GM18499 (cell line): ENCODE measurements at regions not wholly inside any gene's neighbourhood (a gene's known extent, or its start where the extent isn't known, plus 50 kb on each side); places are given as distances from the start of the nearest gene placed in this dataset.

Experiments
- ATAC-seq: cut with Tn5 transposase; IDR thresholded peaks from one replicate; pipeline ENCODE4 v1.9.1; 2021; ENCODE audit warnings: moderate number of reproducible peaks; ENCODE audit not compliant: insufficient read depth, unreplicated experiment

DNA sequence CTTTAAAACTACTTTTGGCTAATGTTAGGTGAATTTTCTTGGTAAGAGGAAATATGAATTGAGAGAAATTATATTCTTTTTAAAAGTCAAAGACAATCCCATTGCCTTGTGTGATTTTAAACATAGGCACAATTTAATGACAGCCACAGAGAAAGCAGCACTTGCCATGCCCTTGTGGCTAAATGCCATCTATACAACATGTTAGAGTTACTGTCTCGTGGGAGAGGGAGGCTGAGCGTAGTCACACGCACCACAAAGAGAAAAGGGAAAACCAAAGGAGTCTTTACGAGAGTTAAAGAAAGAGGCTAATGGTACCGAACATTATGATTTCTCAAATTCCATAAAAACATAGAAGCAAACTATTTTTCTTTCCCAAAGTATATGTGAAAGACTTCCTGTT is 537.9 kb downstream of the PTPRC start:
- no peak for ATAC-seq

DNA sequence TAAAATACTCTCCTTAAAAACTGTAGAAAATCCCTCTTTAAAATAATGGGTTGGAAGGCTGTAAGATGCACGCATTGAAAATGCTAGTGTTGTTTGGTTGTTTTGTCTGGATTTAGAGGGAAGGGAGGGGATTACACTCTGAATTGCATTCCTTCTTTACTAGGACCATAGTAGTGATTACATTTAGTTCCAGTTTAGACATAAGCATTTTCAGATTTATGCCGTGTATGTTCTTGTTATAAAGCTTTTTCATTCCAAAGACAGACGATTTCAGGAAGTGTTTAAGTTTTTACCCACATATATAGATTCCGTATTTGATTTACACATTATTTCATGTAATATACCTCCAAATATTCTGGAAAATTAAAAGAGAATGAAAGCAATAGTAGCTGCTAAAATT is 538.4 kb downstream of the PTPRC start:
- ATAC-seq: no peak

- no peak for ATAC-seq
Measured at GRCh38 chr1:199178646-199179045, 539.8 kb downstream of the PTPRC start.

DNA sequence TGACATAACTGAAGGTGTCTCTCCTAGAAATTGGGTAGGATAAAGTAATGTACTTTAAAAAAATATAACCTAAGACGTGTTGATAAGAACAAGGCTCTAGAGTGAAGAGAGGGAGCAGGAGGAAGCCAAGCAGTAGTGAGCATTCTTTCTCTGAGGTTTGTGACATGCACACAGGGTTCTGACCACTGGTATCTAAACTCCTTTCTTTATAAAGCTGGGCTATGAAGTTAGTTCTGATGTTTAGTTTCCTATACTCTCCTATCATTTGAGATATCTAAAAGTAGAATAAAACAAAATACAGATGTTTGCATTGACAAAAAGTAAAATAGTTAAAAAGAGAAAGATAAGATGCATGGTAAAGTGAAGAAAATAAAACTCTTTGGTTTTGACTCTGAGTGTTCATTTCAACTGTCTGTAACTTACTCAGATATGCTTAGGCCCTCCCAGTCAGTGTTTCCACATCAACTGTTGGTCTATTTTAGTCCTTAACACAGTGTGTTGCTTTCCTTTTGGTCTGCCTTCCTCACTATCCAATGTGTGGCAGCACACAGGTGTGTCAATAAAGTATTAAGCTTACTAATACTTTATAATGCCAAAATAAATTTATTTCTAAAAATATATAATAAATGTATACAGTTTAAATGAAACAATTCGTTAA is 543.5 kb downstream of the PTPRC start:
- peak; percentile 73 for ATAC-seq

GRCh38 chr1:199184180-199184579 is 545.3 kb downstream of the PTPRC start:
- ATAC-seq: no peak

GRCh38 chr1:199194862-199195261 is 556.0 kb downstream of the PTPRC start:
- no peak for ATAC-seq

GRCh38 chr1:199197695-199198094 is 558.9 kb downstream of the PTPRC start:
- ATAC-seq: no peak

GRCh38 chr1:199202331-199202730 is 563.5 kb downstream of the PTPRC start:
- ATAC-seq: no peak

DNA sequence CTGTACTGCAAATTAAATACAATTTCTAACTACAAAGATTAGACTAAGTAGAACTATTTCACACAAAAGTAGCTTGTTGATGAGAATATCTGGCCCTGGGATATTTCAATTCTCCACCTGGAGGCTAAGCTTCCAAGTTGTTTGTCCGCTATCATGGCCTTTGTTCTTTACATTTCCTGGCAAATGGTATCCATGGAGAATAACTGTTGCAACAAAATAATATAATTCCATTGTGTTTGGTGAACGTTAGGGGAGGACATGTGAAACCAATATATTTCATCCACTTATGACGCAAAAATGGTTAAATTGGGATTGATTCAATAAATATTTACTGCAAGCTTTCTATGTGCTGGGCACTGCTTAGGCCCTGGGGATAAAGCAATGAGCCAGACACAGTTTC is 565.4 kb downstream of the PTPRC start:
- no peak for ATAC-seq

DNA sequence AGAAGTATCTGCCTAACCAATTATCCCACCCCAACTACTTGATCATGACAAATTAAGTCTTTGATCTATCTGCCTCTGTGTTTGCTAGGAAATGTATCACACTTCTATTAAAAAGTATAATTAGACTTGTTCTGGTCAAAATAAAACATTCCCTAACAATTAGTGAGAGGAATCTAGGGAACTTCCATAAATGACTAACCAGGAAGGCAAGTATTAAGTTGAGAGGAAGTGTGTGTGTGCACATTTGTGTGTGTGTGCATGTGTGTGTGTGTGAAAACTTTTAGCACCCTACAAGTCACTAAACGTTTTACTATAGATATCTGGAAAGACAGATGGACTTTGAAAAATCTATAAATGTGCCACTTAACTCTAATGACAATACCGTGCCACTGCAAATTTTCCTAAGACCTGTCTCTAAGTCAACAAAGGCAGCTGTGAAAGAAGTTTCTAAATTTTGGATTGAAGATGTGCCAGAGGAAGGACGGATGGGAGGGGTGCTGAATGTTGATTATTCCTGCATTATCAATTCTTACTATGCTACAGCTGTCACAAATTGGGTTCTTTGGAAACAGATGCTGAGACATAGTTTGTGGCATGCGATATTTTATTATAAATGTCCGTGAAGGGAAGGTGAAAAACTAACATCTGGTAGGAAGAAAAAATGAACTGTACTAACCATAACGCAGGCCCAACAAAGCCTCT is 567.1 kb downstream of the PTPRC start:
- ATAC-seq: no peak

DNA sequence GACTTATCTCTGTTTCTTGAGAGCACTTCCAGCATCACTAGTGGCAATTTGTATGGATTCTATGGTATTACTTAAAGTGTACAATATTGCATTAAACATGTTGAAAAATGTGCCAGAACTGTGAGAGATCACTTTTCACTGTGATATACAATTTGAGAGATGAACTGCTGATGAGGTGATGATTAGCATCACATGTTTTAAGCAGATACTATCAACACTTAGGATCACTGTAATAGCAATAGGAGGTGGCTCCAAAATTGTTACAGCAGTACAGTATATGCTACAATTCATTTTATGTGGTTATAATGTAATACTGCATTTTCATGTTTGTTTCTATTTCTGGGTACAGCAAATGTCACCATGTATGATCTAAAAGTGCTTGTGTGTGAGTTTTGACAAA is 570.0 kb downstream of the PTPRC start:
- no peak for ATAC-seq

GRCh38 chr1:199218065-199218464 is 579.2 kb downstream of the PTPRC start:
- ATAC-seq: no peak

- ATAC-seq: no peak
Measured at GRCh38 chr1:199218533-199218932, 579.7 kb downstream of the PTPRC start.

DNA sequence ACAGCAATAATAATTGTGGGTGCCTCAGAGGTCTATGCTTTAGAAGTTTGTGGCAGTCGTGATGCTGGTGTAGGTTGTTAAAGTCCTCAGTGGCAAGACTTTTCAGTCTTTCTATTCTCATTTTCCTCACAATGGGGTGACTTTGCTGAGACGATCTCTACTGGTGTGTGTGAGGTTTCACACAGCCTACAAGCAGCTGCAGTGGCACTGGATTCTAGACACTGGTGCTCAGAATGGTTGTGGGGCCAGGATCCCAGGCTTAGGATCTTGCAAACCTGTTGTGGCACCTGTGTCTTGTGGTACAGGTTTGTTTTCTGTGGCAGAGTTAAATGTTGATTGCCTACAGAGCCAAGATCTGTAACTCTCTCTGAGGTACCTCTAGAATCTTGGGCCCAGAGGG is 581.2 kb downstream of the PTPRC start:
- no peak for ATAC-seq

- no peak for ATAC-seq
Measured at GRCh38 chr1:199221371-199222150, 582.7 kb downstream of the PTPRC start.

GRCh38 chr1:199223936-199224335 is 585.1 kb downstream of the PTPRC start:
- no peak for ATAC-seq

DNA sequence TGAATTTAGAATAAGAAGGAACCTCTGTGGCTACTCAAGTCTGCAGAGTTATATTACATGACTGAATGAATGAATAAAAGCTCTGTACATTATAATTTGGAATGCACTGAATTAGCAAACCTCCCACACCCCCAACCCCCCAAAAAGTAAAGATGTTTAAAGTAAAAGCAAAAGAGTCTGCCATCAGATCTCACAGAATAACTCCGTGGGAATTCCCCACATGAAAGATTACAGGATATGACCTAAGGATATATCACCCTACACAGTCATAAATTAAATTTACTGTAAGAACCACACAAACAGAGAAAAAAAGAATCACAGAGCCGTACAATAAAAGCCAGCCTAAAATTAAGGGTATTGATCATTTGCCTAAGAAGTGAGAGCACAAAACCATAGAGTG is 587.3 kb downstream of the PTPRC start:
- ATAC-seq: no peak

- ATAC-seq: no peak
Measured at GRCh38 chr1:199242147-199242546, 603.3 kb downstream of the PTPRC start.

GRCh38 chr1:199242601-199243000 is 603.8 kb downstream of the PTPRC start:
- ATAC-seq: no peak

DNA sequence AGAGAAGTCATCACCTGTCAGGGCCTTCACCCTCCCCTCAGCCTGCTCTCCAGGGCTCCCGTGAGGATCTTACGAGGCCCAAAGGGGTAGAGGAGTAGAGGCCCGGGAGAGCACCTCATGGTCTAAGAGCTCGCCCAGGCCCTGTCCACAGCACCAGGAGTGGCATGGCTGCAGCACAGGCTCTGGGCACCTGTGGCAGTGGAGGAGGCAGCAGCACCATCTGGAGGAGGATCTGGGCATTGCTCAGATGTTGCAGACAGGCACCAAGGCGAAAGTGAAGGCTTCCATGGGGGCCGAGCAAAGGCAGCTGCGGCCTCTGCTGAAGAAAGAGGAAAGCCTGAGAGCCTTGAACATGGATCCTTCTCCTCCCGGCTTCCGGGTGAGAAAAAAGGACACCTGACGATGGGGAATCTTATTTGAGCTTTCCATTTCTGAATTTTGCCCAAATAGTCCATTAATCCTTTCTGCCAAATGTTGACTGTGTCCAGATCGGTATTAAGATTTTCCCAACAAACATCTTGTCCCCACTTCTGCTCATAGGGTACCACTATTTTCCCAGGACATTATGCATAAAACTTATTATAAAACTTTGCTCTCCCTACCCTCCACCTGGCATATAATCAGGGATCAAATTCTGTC is 604.7 kb downstream of the PTPRC start:
- peak; percentile 85 for ATAC-seq

- ATAC-seq: no peak
Measured at GRCh38 chr1:199245946-199246345, 607.1 kb downstream of the PTPRC start.
